GM19043 (cell line): ENCODE measurements at regions not wholly inside any gene's neighbourhood (a gene's known extent, or its start where the extent isn't known, plus 50 kb on each side); places are given as distances from the start of the nearest gene placed in this dataset.
"Not testable (repeated sequence)": the region's sequence is repeated elsewhere in the genome, so short reads cannot be mapped to it uniquely, and the experiment has no call there.

Experiments
- ATAC-seq: cut with Tn5 transposase; IDR thresholded peaks from one replicate; pipeline ENCODE4 v1.9.1; 2021; ENCODE audit warnings: low read depth; ENCODE audit not compliant: unreplicated experiment

GRCh38 chr2:87500951-87501350, 246.9 kb upstream of the PLGLB2 start:
- not testable (repeated sequence) for ATAC-seq

GRCh38 chr2:87502948-87503347, 244.9 kb upstream of the PLGLB2 start:
- ATAC-seq: not testable (repeated sequence)

- not testable (repeated sequence) for ATAC-seq
Measured at GRCh38 chr2:87505239-87505638, 242.6 kb upstream of the PLGLB2 start.

GRCh38 chr2:87505909-87506308, 242.0 kb upstream of the PLGLB2 start:
- not testable (repeated sequence) for ATAC-seq

- ATAC-seq: not testable (repeated sequence)
Measured at GRCh38 chr2:87507378-87508348, 240.2 kb upstream of the PLGLB2 start.

- not testable (repeated sequence) for ATAC-seq
Measured at GRCh38 chr2:87511195-87511778, 236.6 kb upstream of the PLGLB2 start.

GRCh38 chr2:87512864-87513530, 234.9 kb upstream of the PLGLB2 start:
- not testable (repeated sequence) for ATAC-seq

GRCh38 chr2:87514034-87514433, 233.9 kb upstream of the PLGLB2 start:
- ATAC-seq: peak; percentile 69

- not testable (repeated sequence) for ATAC-seq
Measured at GRCh38 chr2:87514515-87514914, 233.4 kb upstream of the PLGLB2 start.

- ATAC-seq: not testable (repeated sequence)
Measured at GRCh38 chr2:87515226-87515625, 232.7 kb upstream of the PLGLB2 start.

- ATAC-seq: not testable (repeated sequence)
Measured at GRCh38 chr2:87515875-87516274, 232.0 kb upstream of the PLGLB2 start.

GRCh38 chr2:87516369-87516967, 231.4 kb upstream of the PLGLB2 start:
- not testable (repeated sequence) for ATAC-seq

- ATAC-seq: not testable (repeated sequence)
Measured at GRCh38 chr2:87517438-87517837, 230.4 kb upstream of the PLGLB2 start.

- not testable (repeated sequence) for ATAC-seq
Measured at GRCh38 chr2:87518066-87518465, 229.8 kb upstream of the PLGLB2 start.

GRCh38 chr2:87518547-87518946, 229.3 kb upstream of the PLGLB2 start:
- ATAC-seq: not testable (repeated sequence)

GRCh38 chr2:87519158-87520011, 228.5 kb upstream of the PLGLB2 start:
- ATAC-seq: not testable (repeated sequence)

GRCh38 chr2:87521057-87521456, 226.8 kb upstream of the PLGLB2 start:
- peak; percentile 66 for ATAC-seq

- not testable (repeated sequence) for ATAC-seq
Measured at GRCh38 chr2:87521489-87521888, 226.4 kb upstream of the PLGLB2 start.

- ATAC-seq: not testable (repeated sequence)
Measured at GRCh38 chr2:87524619-87525188, 223.2 kb upstream of the PLGLB2 start.
